Endothelial cell of umbilical vein (primary cell): ENCODE measurements at regions not wholly inside any gene's neighbourhood (a gene's known extent, or its start where the extent isn't known, plus 50 kb on each side); places are given as distances from the start of the nearest gene placed in this dataset.
A peak's percentile ranks its signal among the peaks of the same experiment; 100 is the strongest.

Experiments
- BruUV-seq: library from RNA; stranded (reverse); fragments of 400-500 nt; replicated peaks from 2 replicates; lab custom pipeline; 2021; lab: Mats Ljungman, UMichigan
- CTCF ChIA-PET: fragments of 300-600, 350-600 bp; sonication (Branson Sonifier 250); formaldehyde crosslinking; loops from one replicate; lab custom pipeline; 2021; ENCODE audit warnings: antibody characterized with exemption, inconsistent platforms; lab: Charles Lee
- POLR2A ChIA-PET: fragments of 300-600, 350-600 bp; sonication (Branson Sonifier 250); formaldehyde crosslinking; loops from one replicate; lab custom pipeline; 2021; ENCODE audit warnings: antibody characterized with exemption, inconsistent platforms; lab: Charles Lee
- DNase-seq: peaks from one replicate; pipeline ENCODE4 v3.0.0-alpha.2; 2011; ENCODE audit warnings: low read depth, low spot score
- FAIRE-seq: peaks from 2 replicates; lab custom pipeline; 2011; peaks lifted over from hg19 to GRCh38; lab: Jason Lieb, UNC
- H2AFZ ChIP-seq: 2 replicates; pipeline ENCODE4 v1.6.0; 2012; ENCODE audit warnings: low read depth, low read length, control low read depth, inconsistent platforms
- H3K27ac ChIP-seq: 2 replicates; pipeline ENCODE4 v1.5.1; 2011; ENCODE audit warnings: low read depth, mild to moderate bottlenecking, control low read depth, low read length, moderate library complexity; ENCODE audit not compliant: insufficient read depth
- H3K27me3 ChIP-seq, 2 experiments: 2 replicates each; pipeline versions ENCODE4 v1.6.0 to v1.6.1; 2011; ENCODE audit warnings: low read length in 2 of 2, mixed read lengths in 1 of 2; ENCODE audit not compliant: control insufficient read depth in 2 of 2, insufficient read depth in 2 of 2
- H3K36me3 ChIP-seq, 2 experiments: 2 replicates in 1 of 2; 3 replicates in 1 of 2; pipeline ENCODE4 v1.5.1; 2011; ENCODE audit warnings: low read length in 2 of 2, mild to moderate bottlenecking in 1 of 2, moderate library complexity in 1 of 2; ENCODE audit not compliant: control insufficient read depth in 2 of 2, insufficient read depth in 2 of 2; ENCODE audit errors: extremely low read depth in 1 of 2
- H3K4me1 ChIP-seq: 3 replicates; pipeline ENCODE4 v1.5.1; 2011; ENCODE audit warnings: mild to moderate bottlenecking, low read length; ENCODE audit not compliant: control insufficient read depth, insufficient read depth; ENCODE audit errors: extremely low read depth
- H3K4me2 ChIP-seq: 2 replicates; pipeline ENCODE4 v1.6.1; 2011; ENCODE audit warnings: low read length, control low read depth, mixed read lengths; ENCODE audit not compliant: insufficient read depth
- H3K4me3 ChIP-seq, 3 experiments: fragments of 200-600 bp in 1 of 3; sonication (generic), shearing (Covaris generic) in 1 of 3; replicated peaks in 1 of 3; 2 replicates each; pipeline ENCODE4 v1.5.1; 2011 to 2016; ENCODE audit warnings: control low read depth in 3 of 3, low read length in 3 of 3, mild to moderate bottlenecking in 2 of 3, inconsistent platforms in 1 of 3, low read depth in 1 of 3, moderate library complexity in 1 of 3; ENCODE audit not compliant: insufficient read depth in 1 of 3
- H3K79me2 ChIP-seq: 2 replicates; pipeline ENCODE4 v1.6.0; 2012; ENCODE audit warnings: low read length, inconsistent platforms; ENCODE audit not compliant: control insufficient read depth, insufficient read depth
- H3K9ac ChIP-seq: replicated peaks from 2 replicates; pipeline ENCODE3; 2011; ENCODE audit warnings: low read length, control low read depth; ENCODE audit not compliant: insufficient read depth; ENCODE audit errors: extremely low read depth
- H3K9me1 ChIP-seq: replicated peaks from 3 replicates; pipeline ENCODE4 v1.6.0; 2011; ENCODE audit warnings: mild to moderate bottlenecking, low read length; ENCODE audit not compliant: control insufficient read depth, insufficient read depth; ENCODE audit errors: extremely low read depth
- H3K9me3 ChIP-seq: replicated peaks from 2 replicates; pipeline ENCODE4 v1.5.1; 2012; ENCODE audit warnings: low read length, inconsistent platforms; ENCODE audit not compliant: control insufficient read depth, insufficient read depth
- H4K20me1 ChIP-seq: replicated peaks from 2 replicates; pipeline ENCODE3; 2011; ENCODE audit warnings: mild to moderate bottlenecking, low read length; ENCODE audit not compliant: control insufficient read depth, insufficient read depth; ENCODE audit errors: extremely low read depth
- CTCF ChIP-seq, 2 donors: IDR thresholded peaks; 1 replicate in 1 of 2; 2 replicates in 1 of 2; pipeline ENCODE4 v1.5.1; 2011; ENCODE audit warnings: low read length in 2 of 2, mild to moderate bottlenecking in 2 of 2, moderate library complexity in 2 of 2, control low read depth in 1 of 2, inconsistent platforms in 1 of 2, low read depth in 1 of 2; ENCODE audit not compliant: insufficient read depth in 1 of 2; ENCODE audit errors: extremely low read depth in 1 of 2
- EZH2 ChIP-seq: IDR thresholded peaks from 2 replicates; pipeline ENCODE4 v1.6.1; 2012; ENCODE audit warnings: borderline replicate concordance, low read depth, mild to moderate bottlenecking, moderate library complexity, low read length, inconsistent platforms; ENCODE audit not compliant: severe bottlenecking
- FOS ChIP-seq: IDR thresholded peaks from 2 replicates; pipeline ENCODE4 v1.6.1; 2011; ENCODE audit warnings: mild to moderate bottlenecking, low read length, moderate library complexity, borderline replicate concordance; ENCODE audit not compliant: insufficient read depth
- GATA2 ChIP-seq: IDR thresholded peaks from 2 replicates; pipeline ENCODE4 v1.7.0; 2011; ENCODE audit warnings: low read depth, mild to moderate bottlenecking, moderate library complexity, mixed read lengths, low read length; ENCODE audit not compliant: insufficient read length, insufficient read depth
- JUN ChIP-seq: IDR thresholded peaks from 2 replicates; pipeline ENCODE4 v1.6.1; 2011; ENCODE audit warnings: borderline replicate concordance, low read depth; ENCODE audit not compliant: insufficient read length, insufficient read depth
- MAX ChIP-seq: IDR thresholded peaks from 2 replicates; pipeline ENCODE4 v1.6.1; 2011; ENCODE audit not compliant: insufficient read depth, insufficient read length
- MYC ChIP-seq: IDR thresholded peaks from one replicate; pipeline ENCODE4 v1.6.1; 2011; ENCODE audit warnings: mild to moderate bottlenecking, low read depth, low read length
- POLR2A ChIP-seq: IDR thresholded peaks from 2 replicates; pipeline ENCODE4 v1.6.1; 2012; ENCODE audit warnings: low read depth, mild to moderate bottlenecking, control low read depth, low read length
- POLR2AphosphoS5 ChIP-seq: IDR thresholded peaks from 2 replicates; pipeline ENCODE4 v1.6.1; 2012; ENCODE audit warnings: low read depth, mild to moderate bottlenecking, control low read depth, low read length, moderate library complexity; ENCODE audit not compliant: insufficient read depth
- dilution Hi-C: fragments of 300-500 bp; cut with MboI; formaldehyde crosslinking; loops from one replicate; pipeline ENCODE4 v1.15.0; 2019; ENCODE audit warnings: low sequenced_read_pairs; ENCODE audit not compliant: extremely low pct_ligation_motif_present
- intact Hi-C: fragments of 100-400 bp; cut with micrococcal nuclease; formaldehyde crosslinking; loops from one replicate; pipeline ENCODE4 v1.10.0; 2022

GRCh38 chr6:48240287-48240686, 129.3 kb upstream of the PTCHD4 start:
- Histone ChIP-seq H3K27ac (no peak overlapping the region), H3K79me2 (no peaks in the 10 kb centered on the region)
- CTCF ChIA-PET = no interaction called here

More at GRCh38 chr6:48240287-48240686, 129.3 kb upstream of the PTCHD4 start:
- no peak overlapping the region for H2AFZ ChIP-seq
- no peaks in the 10 kb centered on the region for H3K9me1 ChIP-seq
- intact Hi-C loops = no loop called here
- peak; percentile 26 for FAIRE-seq
- H3K4me1 ChIP-seq = no peaks in the 10 kb centered on the region
- no peak overlapping the region for H3K4me2 ChIP-seq
- H3K36me3 ChIP-seq = no peaks in the 10 kb centered on the region
- H3K27me3 ChIP-seq = no peaks in the 10 kb centered on the region
- dilution Hi-C loops = no loop called here
- POLR2A ChIA-PET = no interaction called here
- no peak overlapping the region for H3K4me3 ChIP-seq
- DNase-seq = no peak
- H3K9ac ChIP-seq = no peak overlapping the region
- H4K20me1 ChIP-seq = no peaks in the 10 kb centered on the region
- TF ChIP-seq GATA2 (no peak), MYC (no peak), CTCF (IDR thresholded peaks at IDR 0.05; ENCODE audit: extremely low read depth in 1 of 2, insufficient read depth in 1 of 2, low read depth in 1 of 2, low read length in 2 of 2) (no peak), MAX (no peak), POLR2A (no peak), EZH2 (no peak), POLR2AphosphoS5 (no peak), JUN (no peak), FOS (no peak)
- H3K9me3 ChIP-seq = no peaks in the 10 kb centered on the region
- no TSS peak for BruUV-seq
